ENCODE measurements at regions not wholly inside any gene's neighbourhood (a gene's known extent, or its start where the extent isn't known, plus 50 kb on each side); places are given as distances from the start of the nearest gene placed in this dataset.

DNA sequence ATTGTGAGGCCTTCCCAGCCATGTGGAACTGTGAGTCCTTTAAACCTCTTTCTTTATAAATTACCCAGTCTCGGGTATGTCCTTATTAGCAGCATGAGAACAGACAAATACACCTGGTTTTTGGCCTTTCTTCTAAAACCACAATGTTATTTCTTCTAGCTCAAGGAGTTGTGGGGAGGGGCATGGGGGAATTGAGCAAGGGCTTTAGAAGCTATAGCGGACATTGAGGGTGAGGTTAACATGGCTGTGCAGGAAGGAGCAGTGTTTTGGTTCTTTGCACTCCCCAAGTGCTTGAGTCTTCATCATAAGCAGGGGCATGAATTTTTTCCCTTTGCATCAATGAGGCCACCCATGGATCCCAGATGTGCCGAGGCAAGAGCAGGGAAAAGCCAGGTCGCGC, 86.8 kb downstream of the SPRING1 start:
- no peak for DNase-seq (ENCODE audit: low read depth, low spot score)

- DNase-seq (ENCODE audit: low read depth, low spot score) = no peak
Observed at GRCh38 chr12:116650585-116651087, 87.2 kb downstream of the SPRING1 start.

- DNase-seq (ENCODE audit: low read depth, low spot score) = no peak
Observed at GRCh38 chr12:116650062-116650461, 87.8 kb downstream of the SPRING1 start.

GRCh38 chr12:116647813-116648212, 88.6 kb downstream of the MAP1LC3B2 start:
- no peak for DNase-seq (ENCODE audit: low read depth, low spot score)

DNA sequence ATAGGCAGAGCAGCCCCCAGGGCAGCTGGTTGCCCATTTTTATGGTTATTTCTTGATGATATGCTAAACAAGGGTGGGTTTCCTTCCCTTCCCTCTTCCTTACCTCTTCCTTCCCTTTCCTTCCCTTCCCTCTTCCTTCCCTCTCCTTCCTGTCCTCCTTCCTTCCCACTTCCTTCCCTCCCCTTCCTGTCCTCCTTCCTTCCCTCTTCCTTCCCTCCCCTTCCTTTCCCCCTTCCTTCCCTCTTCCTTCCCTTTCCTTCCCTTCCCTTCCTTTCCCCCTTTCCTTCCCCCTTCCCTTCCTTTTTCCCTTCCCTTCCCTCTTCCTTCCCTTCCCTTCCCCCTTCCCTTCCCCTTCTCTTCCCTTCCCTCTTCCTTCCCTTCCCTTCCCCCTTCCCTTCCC, 87.7 kb downstream of the MAP1LC3B2 start:
- no peak for DNase-seq (ENCODE audit: low read depth, low spot score)

DNA sequence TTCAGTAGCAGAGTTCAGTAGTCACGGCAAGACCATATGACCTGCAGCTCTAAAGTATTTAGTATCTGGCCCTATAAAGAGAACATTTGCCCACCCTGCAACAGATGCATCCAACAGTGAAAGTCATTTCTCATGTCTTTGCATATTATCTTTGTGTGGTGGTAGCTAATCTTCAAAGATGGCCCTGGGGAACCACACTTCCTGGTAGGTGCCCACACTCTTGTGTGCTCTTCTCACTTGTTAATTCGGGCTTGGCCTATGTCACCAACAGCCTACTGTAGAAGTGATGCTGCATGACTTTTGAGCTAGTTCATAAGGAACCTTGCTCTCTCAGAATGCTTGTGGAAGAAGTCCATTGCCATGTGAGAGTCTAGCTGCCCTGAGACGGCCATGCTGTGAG, 85.6 kb downstream of the MAP1LC3B2 start:
- no peak for DNase-seq (ENCODE audit: low read depth, low spot score)

DNA sequence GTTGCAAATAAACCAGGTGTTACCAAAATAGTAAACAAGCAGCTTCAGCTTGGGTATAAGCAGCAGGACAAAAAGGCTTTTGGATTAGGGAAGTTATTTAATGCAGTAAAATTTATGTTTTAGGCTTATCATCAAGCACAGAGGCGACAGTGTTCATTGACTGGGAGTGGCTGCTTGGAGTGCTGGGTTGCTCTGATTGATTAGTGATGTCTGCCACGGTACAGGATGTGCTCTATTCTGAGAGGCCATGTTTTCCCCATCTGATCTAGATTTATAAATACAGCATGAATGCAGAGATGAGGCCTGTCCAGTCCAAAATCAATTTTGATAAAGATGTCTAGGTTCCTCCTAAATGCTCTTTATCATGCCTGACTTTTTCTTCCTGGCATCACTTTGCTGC, 83.5 kb downstream of the MAP1LC3B2 start:
- no peak for DNase-seq (ENCODE audit: low read depth, low spot score)

DNA sequence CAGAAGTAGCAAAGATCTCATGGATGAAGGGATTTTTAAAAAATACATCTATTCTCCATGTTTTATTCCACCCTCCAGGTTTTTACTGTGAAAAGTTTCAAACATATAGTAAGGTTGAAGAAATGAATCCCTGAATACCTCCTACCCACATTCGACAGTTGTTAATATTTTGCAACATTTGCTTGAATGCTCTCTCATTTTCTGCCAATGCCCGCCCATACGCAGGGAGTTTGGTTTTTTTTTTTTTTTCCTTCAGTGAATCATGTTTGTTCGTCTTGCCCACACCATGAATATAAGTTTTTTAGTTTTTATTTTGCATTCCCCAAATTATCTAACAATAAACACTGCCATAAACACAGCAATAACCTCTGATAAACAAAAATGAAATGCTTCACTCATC, 82.9 kb downstream of the MAP1LC3B2 start:
- no peak for DNase-seq (ENCODE audit: low read depth, low spot score)

DNA sequence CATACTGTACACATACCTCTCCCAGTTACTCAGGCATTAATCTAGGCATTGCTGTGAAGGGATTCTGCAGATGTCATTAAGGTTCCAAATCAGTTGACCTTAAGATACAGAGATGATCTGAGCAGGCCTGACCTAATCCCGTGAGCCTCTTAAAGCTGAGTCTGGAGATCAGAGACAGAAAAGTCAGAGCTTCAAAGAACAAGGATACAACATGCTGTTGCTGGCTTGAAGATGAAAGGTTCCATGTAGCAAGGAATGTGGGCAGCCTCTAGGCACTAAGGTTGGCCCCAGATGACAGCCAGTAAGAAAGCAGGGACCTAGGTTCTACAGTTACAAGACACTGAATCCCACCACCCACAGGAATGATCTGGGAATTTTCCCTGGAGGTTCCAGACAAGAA, 81.1 kb downstream of the MAP1LC3B2 start:
- no peak for DNase-seq (ENCODE audit: low read depth, low spot score)

DNA sequence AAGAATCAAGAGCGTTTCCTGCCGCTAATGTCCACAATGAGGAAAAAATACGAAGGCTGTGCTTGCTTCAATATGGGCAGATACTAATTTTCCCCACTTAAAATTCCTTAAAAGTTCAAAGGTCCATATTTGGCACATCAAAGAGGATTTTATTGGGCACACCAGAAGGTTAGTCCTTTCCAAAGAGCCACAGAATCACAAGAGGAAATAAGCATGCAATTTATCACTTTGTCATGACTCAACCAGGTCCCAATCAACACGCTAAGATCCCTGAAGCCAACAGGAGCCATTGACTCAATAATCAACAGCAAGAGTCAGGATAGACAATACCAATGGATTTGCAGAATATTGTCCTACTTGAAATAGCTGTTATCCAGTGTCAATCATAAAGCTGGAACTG, 80.6 kb downstream of the MAP1LC3B2 start:
- no peak for DNase-seq (ENCODE audit: low read depth, low spot score)

GRCh38 chr12:116638376-116638775, 79.2 kb downstream of the MAP1LC3B2 start:
- no peak for DNase-seq (ENCODE audit: low read depth, low spot score)

GRCh38 chr12:116637589-116638150, 78.5 kb downstream of the MAP1LC3B2 start:
- DNase-seq (ENCODE audit: low read depth, low spot score) = no peak

DNA sequence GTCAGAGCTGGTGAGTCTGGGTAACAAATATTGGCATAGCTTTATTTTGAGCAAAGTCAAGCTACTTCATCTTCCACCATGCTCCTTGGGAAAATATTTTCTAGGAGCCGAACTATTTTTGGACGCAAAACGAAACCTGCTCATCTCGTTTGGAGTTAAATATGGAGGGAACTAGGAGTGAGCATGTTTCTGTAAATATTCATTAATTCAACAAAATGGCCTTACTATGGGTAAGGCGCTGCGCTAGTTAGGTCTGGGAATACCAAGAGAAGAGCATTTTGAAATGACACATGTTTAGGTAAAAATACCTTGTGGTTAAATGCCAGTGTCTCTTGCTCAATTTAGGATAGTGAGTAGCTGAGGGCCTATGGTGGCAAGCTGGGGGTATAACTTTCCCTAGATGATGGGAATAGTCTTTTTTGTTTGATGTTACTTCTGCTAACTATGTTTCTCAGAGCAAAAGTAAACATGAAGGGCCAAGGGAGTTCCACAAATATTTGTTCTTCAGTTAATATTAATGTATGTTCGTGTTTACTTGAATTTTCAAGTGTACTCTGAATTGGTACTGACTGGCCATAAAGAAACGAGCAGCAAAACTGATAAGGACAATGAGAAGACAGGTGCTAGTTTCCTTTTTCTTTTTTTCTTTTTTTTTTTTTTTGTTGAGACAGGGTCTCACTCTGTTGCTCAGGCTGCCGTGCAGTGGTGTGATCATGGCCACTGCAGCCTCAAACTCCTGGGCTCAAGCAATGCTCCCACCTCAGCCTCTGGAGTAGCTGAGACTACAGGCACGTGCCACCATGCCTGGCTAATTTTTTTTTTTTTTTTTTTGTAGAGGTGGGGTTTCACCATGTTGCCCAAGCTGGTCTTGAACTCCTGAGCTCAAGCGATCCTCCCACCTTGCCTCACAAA, 77.7 kb downstream of the MAP1LC3B2 start:
- no peak for DNase-seq (ENCODE audit: low read depth, low spot score)

DNA sequence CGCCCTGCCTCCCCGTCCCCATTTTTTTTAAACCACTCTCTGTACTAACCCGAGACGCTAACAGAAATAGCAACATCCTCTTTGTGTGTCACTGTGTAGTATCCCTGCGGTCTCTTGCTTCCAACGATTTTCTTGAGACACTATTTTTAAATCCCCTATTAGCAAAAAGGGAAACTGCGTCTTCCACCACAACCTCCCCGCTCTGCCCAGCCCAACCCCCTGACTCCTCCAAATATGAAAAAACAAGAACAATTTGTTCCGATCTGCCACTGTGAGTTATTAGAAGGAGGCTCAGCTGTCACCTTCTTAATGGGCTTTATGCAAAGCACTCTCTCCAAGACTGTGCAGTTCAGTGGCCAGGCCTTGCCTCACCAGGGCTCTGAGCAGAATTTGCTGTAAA, 76.3 kb downstream of the MAP1LC3B2 start:
- no peak for DNase-seq (ENCODE audit: low read depth, low spot score)

GRCh38 chr12:116633476-116633875, 74.3 kb downstream of the MAP1LC3B2 start:
- DNase-seq (ENCODE audit: low read depth, low spot score) = no peak

DNA sequence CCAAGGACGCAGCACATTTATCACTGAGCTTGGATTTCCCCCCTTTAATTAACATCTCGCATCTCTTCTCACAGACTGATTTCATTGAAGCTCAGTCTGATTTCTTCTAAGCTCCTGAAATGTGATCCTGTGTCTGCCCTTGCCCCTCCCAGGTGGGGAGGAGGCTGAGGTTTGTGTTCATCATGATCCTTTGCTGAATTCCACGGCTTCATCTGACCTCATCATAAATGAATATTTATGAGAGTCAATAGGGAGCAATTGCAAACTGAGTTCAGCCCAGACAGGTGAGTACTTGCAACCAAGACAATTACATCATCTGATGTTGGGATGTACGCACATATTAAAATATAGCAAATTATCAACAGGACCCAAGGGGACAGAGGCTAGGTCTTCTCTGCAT, 72.4 kb downstream of the MAP1LC3B2 start:
- DNase-seq (ENCODE audit: low read depth, low spot score) = no peak

DNA sequence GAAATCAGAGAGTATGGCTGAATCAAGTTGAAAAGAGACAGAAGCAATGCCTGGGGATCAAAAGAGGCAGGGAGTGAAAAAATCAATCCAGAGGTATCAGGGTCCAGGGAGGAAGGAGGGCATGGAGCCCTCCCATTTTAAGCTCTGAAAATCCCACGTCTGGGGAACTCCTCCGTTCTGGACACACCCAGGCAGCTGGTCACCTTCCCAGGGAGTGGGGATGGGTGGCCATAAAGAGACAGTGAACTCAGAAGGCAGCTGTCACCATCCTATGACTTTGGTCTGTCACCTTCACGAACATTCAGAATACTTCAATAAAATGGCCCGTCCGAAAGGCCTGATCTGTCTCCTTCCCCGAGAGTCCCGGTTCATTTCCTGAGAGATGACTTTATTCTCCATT, 71.6 kb downstream of the MAP1LC3B2 start:
- DNase-seq (ENCODE audit: low read depth, low spot score) = no peak

DNA sequence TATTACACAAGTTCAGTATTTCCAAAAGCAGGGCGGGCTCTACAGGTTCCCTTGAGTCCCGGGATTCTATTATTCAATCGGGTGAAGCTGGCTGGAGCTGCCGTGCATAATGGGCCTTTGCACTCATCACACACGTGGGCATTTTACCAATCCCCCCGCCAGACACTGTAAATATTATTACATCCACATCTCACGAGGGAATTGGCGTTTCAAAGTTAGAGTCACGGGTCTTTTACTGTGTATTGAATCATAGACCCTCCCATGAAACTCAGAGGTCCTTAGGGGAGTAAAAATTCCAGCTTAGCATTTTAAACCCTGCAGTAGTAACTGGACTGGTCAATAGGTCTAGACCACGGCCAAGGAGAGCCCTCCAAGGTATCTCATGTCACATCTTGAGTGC, 70.3 kb downstream of the MAP1LC3B2 start:
- DNase-seq (ENCODE audit: low read depth, low spot score) = no peak

DNA sequence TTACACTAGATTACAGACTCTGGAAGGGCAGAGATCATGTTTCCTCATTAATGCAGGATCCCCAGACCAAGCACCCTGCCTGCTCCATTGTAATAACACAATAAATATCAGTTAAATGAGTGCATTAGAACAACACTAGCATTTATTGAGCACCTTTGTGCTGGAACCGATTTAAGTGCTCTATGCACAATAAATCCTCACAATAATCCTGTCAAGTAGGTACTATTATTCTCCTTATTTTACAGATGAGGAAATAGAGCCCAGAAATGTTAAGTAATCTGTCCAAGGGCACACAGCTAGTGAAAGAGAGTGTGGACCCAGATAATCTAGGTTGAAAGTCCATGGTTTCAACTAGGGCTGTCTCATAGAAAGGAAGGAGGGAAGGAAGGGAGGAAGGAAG, 69.8 kb downstream of the MAP1LC3B2 start:
- DNase-seq (ENCODE audit: low read depth, low spot score) = no peak

- no peak for DNase-seq (ENCODE audit: low read depth, low spot score)
Observed at GRCh38 chr12:116628450-116628793, 69.2 kb downstream of the MAP1LC3B2 start.
